Muscle layer of duodenum (tissue), 2 donors: ENCODE measurements at regions not wholly inside any gene's neighbourhood (a gene's known extent, or its start where the extent isn't known, plus 50 kb on each side); places are given as distances from the start of the nearest gene placed in this dataset.

Source experiments
- H3K27ac ChIP-seq: one replicate; pipeline ENCODE4 v1.7.0; 2013; ENCODE audit warnings: mild to moderate bottlenecking, low read length
- H3K27me3 ChIP-seq: one replicate; pipeline ENCODE4 v1.7.0; 2013; ENCODE audit warnings: low read depth, mild to moderate bottlenecking, control low read depth, low read length
- H3K36me3 ChIP-seq, 2 donors: one replicate each; pipeline ENCODE4 v1.7.0; 2013; ENCODE audit warnings: low read length in 2 of 2, control low read depth in 1 of 2, mild to moderate bottlenecking in 1 of 2; ENCODE audit not compliant: insufficient read depth in 2 of 2, control insufficient read depth in 1 of 2
- H3K4me1 ChIP-seq, 2 donors: one replicate each; pipeline ENCODE4 v1.7.0; 2013; ENCODE audit warnings: low read length in 2 of 2, mild to moderate bottlenecking in 2 of 2, control low read depth in 1 of 2, moderate library complexity in 1 of 2; ENCODE audit not compliant: insufficient read depth in 2 of 2, control insufficient read depth in 1 of 2
- H3K4me3 ChIP-seq, 2 donors: one replicate each; pipeline ENCODE4 v1.7.0; 2013; ENCODE audit warnings: low read length in 2 of 2, low read depth in 1 of 2, mild to moderate bottlenecking in 1 of 2
- H3K9me3 ChIP-seq, 2 donors: one replicate each; pipeline ENCODE4 v1.7.0; 2013; ENCODE audit warnings: low read length in 2 of 2, control low read depth in 1 of 2, mild to moderate bottlenecking in 1 of 2; ENCODE audit not compliant: control insufficient read depth in 1 of 2
- donor health status: healthy.

GRCh38 chr2:200054681-200055468, 99.5 kb downstream of the MAIP1 start:
- H3K9me3 ChIP-seq: no peaks in the 10 kb centered on the region
- no peaks in the 10 kb centered on the region for H3K4me1 ChIP-seq
- no peak overlapping the region for H3K27ac ChIP-seq
- no peaks in the 10 kb centered on the region for H3K27me3 ChIP-seq
- no peaks in the 10 kb centered on the region for H3K36me3 ChIP-seq
- H3K4me3 ChIP-seq: no peak overlapping the region

DNA sequence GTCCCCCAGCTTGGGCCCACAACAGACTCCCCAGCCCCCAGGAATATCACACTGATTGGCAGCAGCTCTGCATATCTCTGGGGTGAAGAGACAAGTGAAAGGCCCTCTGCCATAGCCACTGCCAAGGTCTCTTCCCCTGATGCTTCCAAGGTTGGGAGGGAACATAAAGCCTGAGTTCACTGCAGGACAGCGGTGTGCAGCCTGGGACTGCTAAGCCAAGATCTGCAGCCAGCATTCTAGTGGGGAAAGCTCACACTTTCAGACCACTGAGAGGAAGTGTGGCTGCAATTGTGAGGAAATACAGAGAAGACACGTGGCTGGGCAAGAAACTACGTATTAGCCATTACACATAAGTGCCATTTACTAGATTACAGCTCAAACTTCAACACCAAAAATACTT, 100.7 kb downstream of the MAIP1 start:
- Histone ChIP-seq H3K9me3 (no peaks in the 10 kb centered on the region), H3K4me3 (no peak overlapping the region), H3K36me3 (no peaks in the 10 kb centered on the region), H3K27me3 (no peaks in the 10 kb centered on the region), H3K27ac (no peak overlapping the region), H3K4me1 (no peaks in the 10 kb centered on the region)

GRCh38 chr2:200063155-200063554, 107.8 kb downstream of the MAIP1 start:
- no peaks in the 10 kb centered on the region for H3K36me3 ChIP-seq
- no peaks in the 10 kb centered on the region for H3K4me1 ChIP-seq
- no peak overlapping the region for H3K4me3 ChIP-seq
- no peak overlapping the region for H3K27ac ChIP-seq
- no peaks in the 10 kb centered on the region for H3K27me3 ChIP-seq
- peaks cover 0 to 3% of the 10 kb centered on the region in 2 donors for H3K9me3 ChIP-seq

- Histone ChIP-seq H3K27ac (no peak overlapping the region), H3K27me3 (no peaks in the 10 kb centered on the region), H3K4me3 (no peak overlapping the region), H3K36me3 (no peaks in the 10 kb centered on the region), H3K4me1 (no peaks in the 10 kb centered on the region), H3K9me3 (peaks cover 0 to 3% of the 10 kb centered on the region in 2 donors)
Observed at GRCh38 chr2:200064879-200065278, 109.5 kb downstream of the MAIP1 start.

DNA sequence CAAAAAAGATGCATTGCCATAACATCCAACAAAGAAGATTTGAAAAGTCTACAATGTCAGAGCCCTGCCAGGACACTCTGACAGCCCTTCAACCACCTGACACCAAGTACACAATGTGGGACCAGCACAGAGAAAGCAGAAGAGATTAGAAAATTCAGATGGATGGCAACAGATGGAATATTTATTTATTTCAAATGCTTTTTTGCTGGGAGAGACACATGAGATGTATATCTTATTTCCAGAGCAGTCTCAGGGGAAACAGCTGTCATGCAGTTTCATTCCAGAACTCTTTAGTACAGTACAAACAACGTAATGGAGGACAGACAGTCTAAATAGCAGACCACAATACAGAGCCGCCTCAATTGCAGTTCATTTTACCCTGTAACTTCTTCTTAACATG, 110.1 kb downstream of the MAIP1 start:
- no peak overlapping the region for H3K4me3 ChIP-seq
- H3K36me3 ChIP-seq: no peaks in the 10 kb centered on the region
- H3K27me3 ChIP-seq: no peaks in the 10 kb centered on the region
- H3K9me3 ChIP-seq: peaks cover 0 to 3% of the 10 kb centered on the region in 2 donors
- H3K4me1 ChIP-seq: no peaks in the 10 kb centered on the region
- H3K27ac ChIP-seq: no peak overlapping the region

GRCh38 chr2:200066417-200066816, 111.0 kb downstream of the MAIP1 start:
- Histone ChIP-seq H3K27ac (no peak overlapping the region), H3K27me3 (no peaks in the 10 kb centered on the region), H3K4me3 (no peak overlapping the region), H3K36me3 (no peaks in the 10 kb centered on the region), H3K9me3 (peaks cover 0 to under 1% of the 10 kb centered on the region in 2 donors), H3K4me1 (no peaks in the 10 kb centered on the region)

DNA sequence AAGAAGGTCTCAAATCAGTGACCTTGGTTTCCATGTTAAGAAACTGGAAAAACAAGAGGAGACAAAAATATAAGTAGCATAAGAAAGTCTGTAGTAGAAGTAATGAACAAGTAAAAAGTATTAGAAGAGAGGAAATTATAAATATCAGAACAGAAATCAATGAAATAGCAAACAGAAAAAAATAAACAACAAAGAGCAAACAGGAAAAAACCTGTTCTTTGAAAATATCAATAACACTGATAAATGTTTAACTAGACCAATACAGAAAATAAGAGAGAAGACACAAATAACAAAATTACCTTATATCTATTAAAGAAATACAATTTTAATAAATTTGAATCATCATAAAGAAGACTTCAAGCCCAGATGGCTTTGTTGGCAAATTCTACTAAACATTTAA, 113.3 kb downstream of the MAIP1 start:
- H3K9me3 ChIP-seq: no peaks in the 10 kb centered on the region
- H3K4me1 ChIP-seq: no peaks in the 10 kb centered on the region
- no peak overlapping the region for H3K27ac ChIP-seq
- no peaks in the 10 kb centered on the region for H3K27me3 ChIP-seq
- H3K36me3 ChIP-seq: no peaks in the 10 kb centered on the region
- H3K4me3 ChIP-seq: no peak overlapping the region

- H3K27me3 ChIP-seq: no peaks in the 10 kb centered on the region
- no peak overlapping the region for H3K4me3 ChIP-seq
- H3K36me3 ChIP-seq: no peaks in the 10 kb centered on the region
- H3K9me3 ChIP-seq: no peaks in the 10 kb centered on the region
- H3K27ac ChIP-seq: no peak overlapping the region
- H3K4me1 ChIP-seq: no peaks in the 10 kb centered on the region
Observed at GRCh38 chr2:200077210-200077650, 121.8 kb downstream of the MAIP1 start.

DNA sequence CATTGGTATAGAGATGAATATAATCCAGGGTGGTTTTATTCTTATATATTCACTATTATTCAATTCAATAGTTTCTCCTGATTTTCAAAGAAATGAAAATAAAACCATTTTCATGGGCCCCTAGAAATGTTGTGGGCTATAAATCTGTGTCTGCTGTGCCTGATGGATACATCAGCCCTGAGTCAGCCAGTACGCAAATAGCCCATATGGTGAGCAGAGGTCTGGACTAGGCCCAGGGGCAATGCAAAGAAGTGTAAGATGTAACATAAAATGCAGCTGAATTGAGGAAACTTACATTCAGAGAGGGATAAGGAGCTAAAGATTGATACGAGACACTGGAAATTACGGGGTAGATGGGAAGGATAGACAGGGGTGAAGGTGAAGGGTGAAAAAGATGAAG, 122.5 kb downstream of the MAIP1 start:
- Histone ChIP-seq H3K4me1 (no peaks in the 10 kb centered on the region), H3K4me3 (no peak overlapping the region), H3K36me3 (no peaks in the 10 kb centered on the region), H3K27me3 (no peaks in the 10 kb centered on the region), H3K27ac (no peak overlapping the region), H3K9me3 (no peaks in the 10 kb centered on the region)

- Histone ChIP-seq H3K36me3 (no peaks in the 10 kb centered on the region), H3K9me3 (no peaks in the 10 kb centered on the region), H3K27me3 (no peaks in the 10 kb centered on the region), H3K4me3 (no peak overlapping the region), H3K4me1 (no peaks in the 10 kb centered on the region), H3K27ac (no peak overlapping the region)
Observed at GRCh38 chr2:200079356-200079755, 124.0 kb downstream of the MAIP1 start.

- Histone ChIP-seq H3K4me3 (no peak overlapping the region), H3K4me1 (no peaks in the 10 kb centered on the region), H3K27ac (no peak overlapping the region), H3K9me3 (no peaks in the 10 kb centered on the region), H3K36me3 (no peaks in the 10 kb centered on the region), H3K27me3 (no peaks in the 10 kb centered on the region)
Observed at GRCh38 chr2:200081236-200081635, 125.9 kb downstream of the MAIP1 start.

GRCh38 chr2:200081811-200082210, 126.4 kb downstream of the MAIP1 start:
- no peak overlapping the region for H3K4me3 ChIP-seq
- H3K27me3 ChIP-seq: no peaks in the 10 kb centered on the region
- no peaks in the 10 kb centered on the region for H3K9me3 ChIP-seq
- H3K4me1 ChIP-seq: no peaks in the 10 kb centered on the region
- H3K36me3 ChIP-seq: no peaks in the 10 kb centered on the region
- no peak overlapping the region for H3K27ac ChIP-seq
